Thyroid gland (tissue), 4 donors: ENCODE measurements at regions not wholly inside any gene's neighbourhood (a gene's known extent, or its start where the extent isn't known, plus 50 kb on each side); places are given as distances from the start of the nearest gene placed in this dataset.

Source experiments
- DNase-seq, 2 donors: peaks; one replicate each; pipeline ENCODE4 v3.0.0-alpha.2; 2019
- H3K27ac ChIP-seq, 3 donors: fragments of 200-600 bp; sonication (generic); 1 replicate in 2 of 3; 2 replicates in 1 of 3; pipeline ENCODE4 v1.5.1; 2016 to 2019; ENCODE audit warnings: mild to moderate bottlenecking in 1 of 3, moderate library complexity in 1 of 3
- H3K27me3 ChIP-seq: fragments of 200-600 bp; sonication (generic); one replicate; pipeline ENCODE4 v1.5.1; 2019
- H3K36me3 ChIP-seq, 2 donors: fragments of 200-600 bp; sonication (generic); one replicate each; pipeline ENCODE4 v1.5.1; 2016 to 2019
- H3K4me1 ChIP-seq, 2 donors: fragments of 200-600 bp; sonication (generic); one replicate each; pipeline ENCODE4 v1.5.1; 2017 to 2019
- H3K4me3 ChIP-seq, 3 donors: fragments of 200-600 bp; sonication (generic); replicated peaks in 1 of 3; 1 replicate in 2 of 3; 2 replicates in 1 of 3; pipeline ENCODE4 v1.5.1; 2016; ENCODE audit warnings: mild to moderate bottlenecking in 1 of 3
- H3K9me3 ChIP-seq: fragments of 200-600 bp; sonication (generic); one replicate; pipeline ENCODE4 v1.5.1; 2017
- CTCF ChIP-seq, 6 experiments: fragments of 200-600 bp in 3 of 6; fragments of 450-650 bp in 3 of 6; sonication (generic) in 3 of 6; IDR thresholded peaks; one replicate each; pipeline ENCODE4 v1.5.1; 2016 to 2019; ENCODE audit warnings: antibody characterized with exemption in 6 of 6, mild to moderate bottlenecking in 2 of 6, inconsistent platforms in 1 of 6, moderate library complexity in 1 of 6
- POLR2A ChIP-seq, 2 donors: fragments of 450-650 bp; IDR thresholded peaks; one replicate each; pipeline ENCODE4 v1.6.1; 2017; ENCODE audit warnings: antibody characterized with exemption in 2 of 2, mild to moderate bottlenecking in 2 of 2, moderate library complexity in 1 of 2
- WGBS, 2 donors: methylation state at CpG; one replicate each; pipeline ENCODE4 v1.1.5; 2017; 5-methylcytosine and 5-hydroxymethylcytosine counted together
- intact Hi-C: fragments of 100-400 bp; cut with DNase I; formaldehyde crosslinking; loops from one replicate; pipeline ENCODE4 v1.15.1; 2023

GRCh38 chr11:112541140-112542046 lies 280.7 kb upstream of the PLET1 start:
- peak in 1 of 2 donors; percentile 15 for DNase-seq
- WGBS, 2 donors = 57 to 60% methylated on average over 3 of the region's 3 CpGs
- no peak overlapping the region for H3K27ac ChIP-seq
- no peaks in the 10 kb centered on the region for H3K36me3 ChIP-seq
- intact Hi-C loops = no loop called here
- H3K9me3 ChIP-seq = no peaks in the 10 kb centered on the region
- peaks cover 3 to 5% of the 10 kb centered on the region in 2 donors for H3K4me1 ChIP-seq
- no peak overlapping the region for H3K4me3 ChIP-seq
- no peaks in the 10 kb centered on the region for H3K27me3 ChIP-seq
- TF ChIP-seq POLR2A (IDR thresholded peaks at IDR 0.05) = no peak
- no peak for TF ChIP-seq CTCF (IDR thresholded peaks at IDR 0.05)

GRCh38 chr11:112542479-112542878 lies 281.8 kb upstream of the PLET1 start:
- Histone ChIP-seq H3K27ac (no peak overlapping the region), H3K4me1 (peaks cover 3 to 5% of the 10 kb centered on the region in 2 donors), H3K36me3 (no peaks in the 10 kb centered on the region), H3K27me3 (no peaks in the 10 kb centered on the region), H3K4me3 (no peak overlapping the region), H3K9me3 (no peaks in the 10 kb centered on the region)
- no peak for TF ChIP-seq POLR2A (IDR thresholded peaks at IDR 0.05)
- 87 to 94% methylated on average over 1 of the region's 1 CpG for WGBS, 2 donors
- intact Hi-C loops = no loop called here
- no peak for DNase-seq

- Histone ChIP-seq H3K4me1 (peaks cover 3 to 5% of the 10 kb centered on the region in 2 donors), H3K36me3 (no peaks in the 10 kb centered on the region), H3K9me3 (no peaks in the 10 kb centered on the region), H3K4me3 (no peak overlapping the region), H3K27me3 (no peaks in the 10 kb centered on the region), H3K27ac (no peak overlapping the region)
- intact Hi-C loops = no loop called here
- no peak for TF ChIP-seq CTCF (IDR thresholded peaks at IDR 0.05)
- TF ChIP-seq POLR2A (IDR thresholded peaks at IDR 0.05) = no peak
- peak; percentile 67 to 75 for DNase-seq
- WGBS, 2 donors = 25 to 38% methylated on average over 2 to 3 of the region's 3 CpGs
These were observed 282.7 kb upstream of the PLET1 start for GRCh38 chr11:112543390-112543789.

- TF ChIP-seq POLR2A (IDR thresholded peaks at IDR 0.05) (no peak), CTCF (IDR thresholded peaks at IDR 0.05) (no peak)
- Histone ChIP-seq H3K9me3 (no peaks in the 10 kb centered on the region), H3K27ac (no peak overlapping the region), H3K27me3 (no peaks in the 10 kb centered on the region), H3K4me1 (peaks cover 3 to 9% of the 10 kb centered on the region in 2 donors), H3K4me3 (no peak overlapping the region), H3K36me3 (no peaks in the 10 kb centered on the region)
- intact Hi-C loops = no loop called here
- no peak for DNase-seq
These were observed 288.0 kb upstream of the PLET1 start for GRCh38 chr11:112548641-112549040.

- Histone ChIP-seq H3K4me1 (peaks cover 3 to 6% of the 10 kb centered on the region in 2 donors), H3K27me3 (no peaks in the 10 kb centered on the region), H3K9me3 (no peaks in the 10 kb centered on the region), H3K4me3 (no peak overlapping the region), H3K27ac (no peak overlapping the region), H3K36me3 (no peaks in the 10 kb centered on the region)
- 74 to 76% methylated on average over 4 of the region's 4 CpGs for WGBS, 2 donors
- intact Hi-C loops = loop anchor here (5.0 kb wide), 1 partner anchor 266 kb away; no protein-coding TSS in a partner anchor
- DNase-seq = no peak
- TF ChIP-seq POLR2A (IDR thresholded peaks at IDR 0.05) = no peak
- no peak for TF ChIP-seq CTCF (IDR thresholded peaks at IDR 0.05)
These were observed 292.6 kb upstream of the PLET1 start for GRCh38 chr11:112553205-112553731.
